IPS-20b (cell line): ENCODE measurements at regions not wholly inside any gene's neighbourhood (a gene's known extent, or its start where the extent isn't known, plus 50 kb on each side); places are given as distances from the start of the nearest gene placed in this dataset.
"Not testable (repeated sequence)": the region's sequence is repeated elsewhere in the genome, so short reads cannot be mapped to it uniquely, and the experiment has no call there.

Experiments
- H3K27ac ChIP-seq: one replicate; pipeline ENCODE4 v1.5.1; 2013; ENCODE audit warnings: low read length
- H3K27me3 ChIP-seq: 2 replicates; pipeline ENCODE4 v1.6.1; 2013; ENCODE audit warnings: mild to moderate bottlenecking, low read length, inconsistent platforms; ENCODE audit not compliant: insufficient read depth
- H3K36me3 ChIP-seq: 2 replicates; pipeline ENCODE4 v1.6.1; 2013; ENCODE audit warnings: low read depth, mild to moderate bottlenecking, inconsistent platforms, low read length, moderate library complexity; ENCODE audit not compliant: insufficient read depth
- H3K4me1 ChIP-seq: 2 replicates; pipeline ENCODE4 v1.6.1; 2013; ENCODE audit warnings: mild to moderate bottlenecking, control low read depth, inconsistent platforms, low read length, moderate library complexity; ENCODE audit not compliant: insufficient read depth
- H3K4me3 ChIP-seq: 2 replicates; pipeline ENCODE4 v1.5.1; 2013; ENCODE audit warnings: mild to moderate bottlenecking, low read length, inconsistent platforms
- H3K9ac ChIP-seq: 2 replicates; pipeline ENCODE4 v1.6.1; 2013; ENCODE audit warnings: low read depth, mild to moderate bottlenecking, inconsistent platforms, low read length, moderate library complexity
- H3K9me3 ChIP-seq: 2 replicates; pipeline ENCODE4 v1.6.1; 2013; ENCODE audit warnings: mild to moderate bottlenecking, low read depth, low read length, inconsistent platforms; ENCODE audit not compliant: insufficient read depth

DNA sequence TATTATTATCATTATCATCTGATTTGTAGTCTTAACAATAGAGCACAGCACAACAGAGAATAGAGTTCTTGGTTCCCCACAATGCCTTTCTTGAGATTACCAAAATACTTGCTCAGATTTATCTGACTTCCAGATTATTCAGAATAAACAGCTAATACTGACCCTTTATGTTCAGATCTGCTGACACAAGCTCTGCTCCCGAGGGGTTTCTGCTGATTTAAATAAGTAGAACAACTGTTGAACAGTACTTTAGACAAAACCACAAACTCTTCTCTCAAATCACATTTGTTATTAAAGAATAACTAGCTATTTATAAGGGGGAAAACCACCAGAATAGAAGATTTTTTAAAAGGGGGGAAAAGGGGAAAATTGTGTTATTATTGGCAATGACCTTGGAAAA is 380.2 kb upstream of the ATP11B start:
- Histone ChIP-seq H3K9ac (no peak overlapping the region), H3K27me3 (no peaks in the 10 kb centered on the region), H3K9me3 (no peaks in the 10 kb centered on the region), H3K36me3 (no peaks in the 10 kb centered on the region), H3K4me1 (peaks cover 5% of the 10 kb centered on the region; the same call in 1 of the 2 replicates), H3K4me3 (no peak overlapping the region), H3K27ac (no peak overlapping the region)

DNA sequence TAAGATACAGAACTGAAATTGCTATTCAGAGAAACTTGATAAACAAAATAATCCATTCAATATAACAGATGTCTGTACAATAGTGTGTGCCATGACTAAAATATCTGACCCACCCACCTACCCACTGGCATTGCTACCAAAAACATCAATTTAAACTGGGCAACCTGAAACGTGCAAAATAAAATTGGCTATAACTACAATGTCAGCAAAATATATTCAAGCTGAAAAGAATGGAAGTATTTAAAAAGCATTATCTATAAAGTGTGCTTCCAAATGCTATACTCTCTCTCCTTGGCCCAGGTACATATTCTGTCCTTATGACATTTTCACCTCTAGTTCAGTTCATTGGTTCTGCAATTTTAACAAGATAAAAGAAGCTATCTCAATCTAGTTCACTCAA is 379.6 kb upstream of the ATP11B start:
- Histone ChIP-seq H3K27me3 (no peaks in the 10 kb centered on the region), H3K27ac (no peak overlapping the region), H3K4me3 (no peak overlapping the region)

DNA sequence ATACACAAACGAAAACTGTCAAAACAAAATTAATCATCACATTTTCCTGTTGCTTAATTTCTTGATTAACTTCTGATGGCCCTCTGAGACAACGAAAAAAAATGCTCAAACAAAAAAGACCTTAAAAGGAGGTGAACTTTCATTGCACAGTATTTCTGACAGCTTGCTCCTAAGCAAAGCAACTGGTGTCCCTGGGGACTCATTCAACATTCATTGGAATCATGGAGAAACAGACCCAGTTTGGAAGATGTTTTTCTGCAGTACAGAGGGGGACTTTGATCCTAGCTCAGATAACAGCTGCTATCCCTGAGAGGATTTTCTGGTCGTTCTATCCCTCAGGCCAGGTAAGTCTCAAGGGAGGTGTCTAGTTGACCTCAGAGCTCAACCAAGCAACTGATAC is 378.7 kb upstream of the ATP11B start:
- H3K36me3 ChIP-seq = no peaks in the 10 kb centered on the region
- no peaks in the 10 kb centered on the region for H3K9me3 ChIP-seq
- H3K27me3 ChIP-seq = no peaks in the 10 kb centered on the region
- peaks cover 5% of the 10 kb centered on the region; the same call in 1 of the 2 replicates for H3K4me1 ChIP-seq
- H3K4me3 ChIP-seq = no peak overlapping the region
- H3K9ac ChIP-seq = no peak overlapping the region
- H3K27ac ChIP-seq = no peak overlapping the region

More for the DNA sequence above, 379.6 kb upstream of the ATP11B start:
- no peaks in the 10 kb centered on the region for H3K36me3 ChIP-seq
- H3K4me1 ChIP-seq = peaks cover 5% of the 10 kb centered on the region; the same call in 1 of the 2 replicates
- H3K9ac ChIP-seq = no peak overlapping the region
- H3K9me3 ChIP-seq = no peaks in the 10 kb centered on the region

DNA sequence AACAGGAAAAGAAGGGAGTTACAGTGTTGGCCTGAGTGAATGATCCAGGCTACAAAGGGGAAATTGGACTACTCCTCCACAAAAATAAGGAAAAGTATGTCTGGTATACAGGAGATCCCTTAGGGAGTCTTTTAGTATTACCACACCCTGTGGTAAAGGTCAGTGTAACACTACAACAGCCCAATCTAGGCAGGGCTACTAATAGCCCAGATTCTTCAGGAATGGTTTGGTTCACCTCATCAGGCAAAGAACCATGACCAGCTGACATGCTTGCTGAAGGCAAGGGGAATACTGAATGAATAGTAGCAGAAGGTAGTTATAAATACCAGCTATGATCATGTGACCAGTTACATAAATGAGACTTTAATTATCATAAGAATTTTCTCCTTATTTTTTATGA is 372.6 kb upstream of the ATP11B start:
- no peaks in the 10 kb centered on the region for H3K36me3 ChIP-seq
- H3K4me3 ChIP-seq = no peak overlapping the region
- H3K27ac ChIP-seq = no peak overlapping the region
- H3K27me3 ChIP-seq = no peaks in the 10 kb centered on the region
- no peaks in the 10 kb centered on the region for H3K4me1 ChIP-seq
- H3K9ac ChIP-seq = no peak overlapping the region
- no peaks in the 10 kb centered on the region for H3K9me3 ChIP-seq

DNA sequence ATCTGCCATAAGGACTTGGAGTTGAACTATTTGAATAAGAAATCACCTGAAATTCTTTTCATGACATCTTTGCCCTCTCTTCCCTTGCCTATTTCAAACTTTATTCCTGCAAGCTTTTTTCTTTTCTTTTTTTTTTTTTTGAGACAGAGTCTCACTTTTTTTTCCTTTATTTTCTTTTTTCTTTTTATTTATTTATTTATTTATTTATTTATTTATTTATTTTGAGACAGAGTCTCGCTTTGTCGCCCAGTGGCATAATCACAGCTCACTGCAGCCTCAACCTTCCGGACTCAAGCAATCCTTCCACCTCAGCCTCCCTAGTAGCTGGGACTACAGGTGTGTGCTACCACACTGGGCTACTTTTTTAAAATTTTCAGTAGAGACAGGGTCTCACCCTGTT is 369.3 kb upstream of the ATP11B start:
- H3K27me3 ChIP-seq = no peaks in the 10 kb centered on the region
- no peaks in the 10 kb centered on the region for H3K9me3 ChIP-seq
- no peak overlapping the region for H3K27ac ChIP-seq
- H3K4me3 ChIP-seq = no peak overlapping the region
- H3K4me1 ChIP-seq = no peaks in the 10 kb centered on the region
- no peaks in the 10 kb centered on the region for H3K36me3 ChIP-seq
- no peak overlapping the region for H3K9ac ChIP-seq

DNA sequence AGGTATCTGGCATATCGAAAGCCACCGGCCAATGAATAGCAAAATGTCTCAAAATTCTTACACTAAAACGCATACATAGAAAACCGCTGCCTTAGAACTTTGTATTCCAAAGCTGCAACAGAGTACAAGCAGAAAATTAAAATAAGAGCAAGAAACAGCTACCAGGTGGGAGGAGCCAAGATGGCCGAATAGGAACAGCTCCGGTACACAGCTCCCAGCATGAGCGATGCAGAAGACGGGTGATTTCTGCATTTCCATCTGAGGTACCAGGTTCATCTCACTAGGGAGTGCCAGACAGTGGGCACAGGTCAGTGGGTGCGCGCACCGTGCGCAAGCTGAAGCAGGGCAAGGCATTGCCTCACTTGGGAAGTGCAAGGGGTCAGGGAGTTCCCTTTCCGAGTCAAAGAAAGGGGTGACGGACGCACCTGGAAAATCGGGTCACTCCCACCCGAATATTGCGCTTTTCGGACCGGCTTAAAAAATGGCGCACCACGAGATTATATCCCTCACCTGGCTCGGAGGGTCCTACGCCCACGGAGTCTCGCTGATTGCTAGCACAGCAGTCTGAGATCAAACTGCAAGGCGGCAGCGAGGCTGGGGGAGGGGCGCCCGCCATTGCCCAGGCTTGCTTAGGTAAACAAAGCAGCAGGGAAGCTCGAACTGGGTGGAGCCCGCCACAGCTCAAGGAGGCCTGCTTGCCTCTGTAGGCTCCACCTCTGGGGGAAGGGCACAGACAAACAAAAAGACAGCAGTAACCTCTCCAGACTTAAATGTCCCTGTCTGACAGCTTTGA is 367.2 kb upstream of the ATP11B start:
- H3K4me3 ChIP-seq = peak overlapping the region; percentile 13; the same call in 1 of the 2 replicates
- not testable (repeated sequence) for H3K4me1 ChIP-seq, H3K36me3 ChIP-seq, H3K9ac ChIP-seq, H3K27ac ChIP-seq, H3K9me3 ChIP-seq, H3K27me3 ChIP-seq

DNA sequence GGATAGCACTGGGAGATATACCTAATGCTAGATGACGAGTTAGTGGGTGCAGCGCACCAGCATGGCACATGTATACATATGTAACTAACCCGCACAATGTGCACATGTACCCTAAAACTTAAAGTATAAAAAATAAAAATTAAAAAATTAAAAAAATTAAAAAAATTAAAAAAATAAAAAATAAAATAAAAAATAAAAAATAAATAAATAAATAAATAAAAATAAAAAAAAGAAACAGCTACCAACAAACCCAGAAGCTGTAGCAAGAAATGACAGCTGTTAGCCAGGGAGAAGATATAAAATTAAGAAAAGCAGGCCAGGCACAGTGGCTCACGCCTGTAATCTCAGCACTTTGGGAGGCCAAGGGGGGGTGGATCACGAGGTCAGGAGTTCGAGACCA is 361.3 kb upstream of the ATP11B start:
- not testable (repeated sequence) for H3K27ac ChIP-seq, H3K9ac ChIP-seq, H3K4me1 ChIP-seq, H3K4me3 ChIP-seq, H3K27me3 ChIP-seq, H3K36me3 ChIP-seq, H3K9me3 ChIP-seq

DNA sequence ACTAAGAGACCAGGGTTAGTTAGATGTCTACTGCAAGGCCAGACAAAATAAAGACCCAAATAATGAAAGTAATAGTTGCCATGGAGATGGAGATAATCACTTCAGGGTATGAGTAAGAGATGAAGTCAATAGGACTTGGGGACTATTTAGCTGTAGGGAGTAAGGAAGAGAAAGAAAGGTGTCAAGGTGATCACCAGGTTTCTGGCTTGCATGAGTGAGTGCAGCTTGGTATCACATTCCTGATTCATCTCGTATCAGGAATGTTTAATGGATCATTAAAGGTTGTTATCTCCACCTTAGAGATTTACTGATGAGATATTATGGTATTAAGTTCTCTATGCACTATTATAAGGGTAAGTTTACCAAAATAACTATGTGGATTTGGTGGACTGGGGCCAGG is 357.4 kb upstream of the ATP11B start:
- H3K27ac ChIP-seq = no peak overlapping the region
- H3K9ac ChIP-seq = no peak overlapping the region
- H3K4me3 ChIP-seq = no peak overlapping the region
- H3K36me3 ChIP-seq = no peaks in the 10 kb centered on the region
- no peaks in the 10 kb centered on the region for H3K9me3 ChIP-seq
- H3K27me3 ChIP-seq = no peaks in the 10 kb centered on the region
- no peaks in the 10 kb centered on the region for H3K4me1 ChIP-seq

DNA sequence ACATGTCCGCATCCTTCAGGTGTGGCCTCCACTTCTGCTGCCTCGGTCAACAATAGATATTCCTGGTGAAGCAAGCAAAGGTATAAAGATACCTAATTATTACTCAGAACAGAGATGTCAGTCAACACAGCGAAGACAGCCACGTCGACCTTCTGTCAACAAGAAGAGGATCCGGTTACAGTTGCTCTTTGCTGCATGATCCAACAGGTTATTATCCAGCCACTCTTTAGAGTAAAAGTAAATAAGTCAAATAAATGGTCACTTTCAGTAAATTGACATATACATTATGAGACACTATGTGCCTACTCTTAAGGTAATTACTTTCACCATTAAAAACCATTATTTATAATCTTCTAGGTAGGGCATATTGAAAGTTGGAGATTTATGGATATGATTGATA is 356.8 kb upstream of the ATP11B start:
- no peaks in the 10 kb centered on the region for H3K9me3 ChIP-seq
- H3K4me1 ChIP-seq = no peaks in the 10 kb centered on the region
- H3K27ac ChIP-seq = no peak overlapping the region
- no peak overlapping the region for H3K9ac ChIP-seq
- H3K36me3 ChIP-seq = no peaks in the 10 kb centered on the region
- H3K27me3 ChIP-seq = no peaks in the 10 kb centered on the region
- H3K4me3 ChIP-seq = no peak overlapping the region

DNA sequence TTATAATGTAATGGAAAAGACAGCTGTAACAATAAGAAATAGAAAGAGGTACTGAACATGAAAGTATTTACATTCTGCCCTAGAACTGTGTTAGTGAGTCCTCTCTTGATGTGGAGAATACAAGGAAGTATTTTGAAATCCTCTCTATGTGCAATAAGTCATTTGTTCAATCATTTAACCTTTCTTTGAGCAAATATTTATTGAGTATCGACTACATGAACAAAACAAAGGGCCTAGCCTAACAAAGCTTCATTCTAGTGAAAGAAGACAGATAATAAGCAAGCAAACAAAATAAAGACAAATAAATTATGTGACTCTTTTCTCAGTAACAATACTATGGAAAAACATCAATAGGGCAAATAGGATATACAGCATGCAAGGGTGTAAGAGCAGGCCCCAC is 354.9 kb upstream of the ATP11B start:
- no peaks in the 10 kb centered on the region for H3K9me3 ChIP-seq
- H3K4me3 ChIP-seq = no peak overlapping the region
- no peak overlapping the region for H3K27ac ChIP-seq
- no peaks in the 10 kb centered on the region for H3K4me1 ChIP-seq
- no peaks in the 10 kb centered on the region for H3K36me3 ChIP-seq
- no peak overlapping the region for H3K9ac ChIP-seq
- no peaks in the 10 kb centered on the region for H3K27me3 ChIP-seq

DNA sequence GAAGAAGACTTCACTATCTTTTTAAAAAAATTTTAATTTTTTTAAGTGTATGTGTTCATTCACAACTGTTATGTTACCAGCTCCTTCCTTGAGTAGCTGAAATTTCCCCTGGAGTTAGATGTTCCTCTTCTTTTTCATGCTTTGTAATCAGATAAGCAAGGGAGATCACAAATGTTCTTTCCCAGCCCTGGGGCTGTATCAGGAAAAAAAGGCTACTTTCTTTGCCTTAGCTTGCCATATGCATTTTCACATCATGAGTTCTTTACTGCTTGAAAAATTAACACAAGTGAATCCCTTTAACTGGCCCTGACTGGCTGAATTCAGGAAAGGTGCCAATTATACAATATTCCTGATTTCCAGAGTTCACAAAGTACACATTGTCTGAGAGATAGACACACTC is 353.2 kb upstream of the ATP11B start:
- H3K36me3 ChIP-seq = no peaks in the 10 kb centered on the region
- no peak overlapping the region for H3K4me3 ChIP-seq
- no peak overlapping the region for H3K27ac ChIP-seq
- H3K9ac ChIP-seq = no peak overlapping the region
- H3K27me3 ChIP-seq = no peaks in the 10 kb centered on the region
- no peaks in the 10 kb centered on the region for H3K9me3 ChIP-seq
- no peaks in the 10 kb centered on the region for H3K4me1 ChIP-seq

DNA sequence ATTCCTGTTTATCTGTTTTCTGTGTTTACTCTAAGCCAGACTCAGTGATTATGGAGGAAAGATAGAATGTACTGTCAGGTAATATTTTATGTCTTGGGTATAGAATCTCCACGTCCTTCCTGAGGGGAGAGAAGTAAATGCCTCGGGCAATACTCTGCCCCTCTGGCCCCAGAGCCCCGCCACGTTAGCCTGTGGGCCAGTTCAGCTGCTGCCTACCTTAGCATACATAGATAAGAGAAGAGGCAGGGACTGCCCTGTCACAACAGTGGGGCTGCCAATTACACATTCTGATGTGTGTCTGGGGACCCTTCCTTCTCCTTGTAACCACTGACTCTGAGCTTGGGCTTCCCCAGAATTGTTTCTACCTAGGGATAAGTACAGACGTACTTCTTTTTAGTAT is 347.7 kb upstream of the ATP11B start:
- H3K27me3 ChIP-seq = no peaks in the 10 kb centered on the region
- H3K27ac ChIP-seq = no peak overlapping the region
- H3K4me1 ChIP-seq = no peaks in the 10 kb centered on the region
- H3K9ac ChIP-seq = no peak overlapping the region
- no peaks in the 10 kb centered on the region for H3K9me3 ChIP-seq
- H3K4me3 ChIP-seq = no peak overlapping the region
- no peaks in the 10 kb centered on the region for H3K36me3 ChIP-seq
